HCT116 (cell line): ENCODE measurements at regions not wholly inside any gene's neighbourhood (a gene's known extent, or its start where the extent isn't known, plus 50 kb on each side); places are given as distances from the start of the nearest gene placed in this dataset.

ENCODE experiments used
- ATAC-seq: fragments of 200-7000 bp; cut with Tn5 transposase; 2 replicates; pipeline ENCODE4 v1.9.1; 2020; ENCODE audit warnings: mild to moderate bottlenecking, moderate library complexity
- BruUV-seq: library from RNA; stranded (reverse); fragments of 400-500 nt; replicated peaks from 2 replicates; lab custom pipeline; 2021; lab: Mats Ljungman, UMichigan
- CTCF ChIA-PET: fragments of 300-600 bp; sonication (Branson Sonifier 250); formaldehyde crosslinking; loops from one replicate; lab custom pipeline; 2021; ENCODE audit warnings: antibody characterized with exemption; lab: Charles Lee
- POLR2A ChIA-PET: fragments of 300-600, 350-600 bp; sonication (Branson Sonifier 250); formaldehyde crosslinking; loops from one replicate; lab custom pipeline; 2021; ENCODE audit warnings: antibody characterized with exemption; lab: Charles Lee
- RAD21 ChIA-PET, 2 experiments: fragments of 300-600 bp; sonication (Branson Sonifier 250); formaldehyde crosslinking; loops; one replicate each; lab custom pipeline; 2023; ENCODE audit warnings: low total read pairs in 2 of 2; ENCODE audit not compliant: uncharacterized antibody in 2 of 2, unreplicated experiment in 2 of 2, low non-redundant PET in 1 of 2; lab: Charles Lee
- DNase-seq: peaks from one replicate; pipeline ENCODE4 v3.0.0-alpha.2; 2010; ENCODE audit warnings: low read depth, low spot score
- H2AFZ ChIP-seq: fragments of 200-600 bp; shearing (Covaris generic), sonication (generic); 2 replicates; pipeline ENCODE4 v1.6.1; 2017; ENCODE audit warnings: low read depth, mixed run types, mixed read lengths, antibody characterized with exemption, low read length; ENCODE audit not compliant: poor library complexity, severe bottlenecking
- H3K27ac ChIP-seq: 2 replicates; pipeline ENCODE4 v1.5.1; 2012; ENCODE audit warnings: low read depth, low read length
- H3K27me3 ChIP-seq: fragments of 200-600 bp; sonication (generic); 2 replicates; pipeline ENCODE4 v1.6.1; 2016; ENCODE audit warnings: mixed run types, low read length, mixed read lengths; ENCODE audit not compliant: insufficient read depth
- H3K36me3 ChIP-seq, 2 experiments: fragments of 200-500 bp in 1 of 2; fragments of 200-600 bp in 1 of 2; sonication (Bioruptor generic) in 1 of 2; sonication (generic) in 1 of 2; 2 replicates each; pipeline versions ENCODE4 v1.5.1 to v1.6.1; 2014 to 2016; ENCODE audit warnings: low read length in 2 of 2, inconsistent platforms in 1 of 2, mixed read lengths in 1 of 2, mixed run types in 1 of 2; ENCODE audit not compliant: insufficient read depth in 2 of 2, control insufficient read depth in 1 of 2
- H3K4me1 ChIP-seq, 2 experiments: fragments of 200-600 bp in 1 of 2; sonication (generic) in 1 of 2; 2 replicates each; pipeline versions ENCODE4 v1.5.1 to v1.6.1; 2012 to 2017; ENCODE audit warnings: low read length in 2 of 2, inconsistent platforms in 1 of 2, mild to moderate bottlenecking in 1 of 2, mixed read lengths in 1 of 2, mixed run types in 1 of 2, moderate library complexity in 1 of 2; ENCODE audit not compliant: insufficient read depth in 2 of 2, control insufficient read depth in 1 of 2
- H3K4me2 ChIP-seq: fragments of 200-600 bp; sonication (generic); 2 replicates; pipeline ENCODE4 v1.6.1; 2017; ENCODE audit warnings: mixed run types, low read length, mixed read lengths
- H3K4me3 ChIP-seq, 2 experiments: fragments of 200-600 bp in 1 of 2; sonication (generic) in 1 of 2; replicated peaks in 1 of 2; 2 replicates each; pipeline ENCODE4 v1.5.1; 2011 to 2016; ENCODE audit warnings: low read length in 2 of 2, control low read depth in 1 of 2, low read depth in 1 of 2, mild to moderate bottlenecking in 1 of 2, mixed read lengths in 1 of 2, mixed run types in 1 of 2
- H3K79me2 ChIP-seq: fragments of 200-600 bp; sonication (generic); 2 replicates; pipeline ENCODE4 v1.6.1; 2017; ENCODE audit warnings: mild to moderate bottlenecking, mixed run types, low read length, moderate library complexity, mixed read lengths; ENCODE audit not compliant: insufficient read depth
- H3K9ac ChIP-seq: fragments of 200-600 bp; sonication (generic); 2 replicates; pipeline ENCODE4 v1.6.1; 2016; ENCODE audit warnings: low read length, mixed read lengths
- H3K9me2 ChIP-seq: fragments of 200-600 bp; sonication (generic), shearing (Covaris generic); 2 replicates; pipeline ENCODE4 v1.6.1; 2017; ENCODE audit warnings: mixed run types, mild to moderate bottlenecking, moderate library complexity; ENCODE audit not compliant: insufficient read depth
- H3K9me3 ChIP-seq, 2 experiments: fragments of 200-500 bp in 1 of 2; fragments of 200-600 bp in 1 of 2; sonication (Bioruptor generic) in 1 of 2; sonication (generic) in 1 of 2; 2 replicates each; pipeline ENCODE4 v1.6.1; 2014 to 2017; ENCODE audit warnings: low read length in 2 of 2, mixed read lengths in 2 of 2, inconsistent platforms in 1 of 2, low read depth in 1 of 2, mild to moderate bottlenecking in 1 of 2, mixed run types in 1 of 2, moderate library complexity in 1 of 2; ENCODE audit not compliant: control insufficient read depth in 1 of 2, insufficient read depth in 1 of 2
- H4K20me1 ChIP-seq: fragments of 200-600 bp; sonication (generic), shearing (Covaris generic); 2 replicates; pipeline ENCODE4 v1.6.1; 2017; ENCODE audit warnings: mixed run types, mild to moderate bottlenecking, moderate library complexity; ENCODE audit not compliant: insufficient read depth
- ATF3 ChIP-seq: IDR thresholded peaks from 2 replicates; pipeline ENCODE4 v1.6.1; 2012
- CTCF ChIP-seq, 3 experiments: fragments of 200-600 bp in 1 of 3; sonication (generic) in 1 of 3; IDR thresholded peaks in 2 of 3; conservative IDR thresholded peaks in 1 of 3; 2 replicates each; pipeline ENCODE4 v1.5.1; 2012 to 2017; ENCODE audit warnings: low read depth in 2 of 3, low read length in 2 of 3, antibody characterized with exemption in 1 of 3, borderline replicate concordance in 1 of 3, control low read depth in 1 of 3, mild to moderate bottlenecking in 1 of 3, mixed read lengths in 1 of 3, mixed run types in 1 of 3, moderate library complexity in 1 of 3; ENCODE audit not compliant: insufficient read depth in 1 of 3
- FOSL1 ChIP-seq: IDR thresholded peaks from 2 replicates; pipeline ENCODE4 v1.6.1; 2012; ENCODE audit warnings: low read depth
- MAX ChIP-seq: IDR thresholded peaks from 2 replicates; pipeline ENCODE4 v1.6.1; 2012
- POLR2AphosphoS5 ChIP-seq: IDR thresholded peaks from 2 replicates; pipeline ENCODE4 v1.6.1; 2011; ENCODE audit warnings: mild to moderate bottlenecking, low read depth, low read length, moderate library complexity
- RAD21 ChIP-seq: IDR thresholded peaks from 2 replicates; pipeline ENCODE4 v1.6.1; 2012; ENCODE audit warnings: low read depth, mild to moderate bottlenecking
- REST ChIP-seq: IDR thresholded peaks from 2 replicates; pipeline ENCODE4 v1.6.1; 2012; ENCODE audit warnings: low read depth
- SP1 ChIP-seq: IDR thresholded peaks from 2 replicates; pipeline ENCODE4 v1.6.1; 2012; ENCODE audit warnings: low read depth
- SRF ChIP-seq: IDR thresholded peaks from 2 replicates; pipeline ENCODE4 v1.6.1; 2012; ENCODE audit warnings: low read depth
- ZFX ChIP-seq: fragments of 450-650 bp; IDR thresholded peaks from 2 replicates; pipeline ENCODE4 v1.6.1; 2017
- ZNF274 ChIP-seq: fragments of 200-500 bp; sonication (Bioruptor generic); IDR thresholded peaks from 2 replicates; pipeline ENCODE4 v1.6.1; 2014; ENCODE audit warnings: mild to moderate bottlenecking, low read depth, low read length, inconsistent platforms
- intact Hi-C: fragments of 100-400 bp; cut with micrococcal nuclease; formaldehyde crosslinking; loops from 2 replicates; pipeline ENCODE4 v1.10.0; 2022
- TF ChIP-seq, protein P1 (sequence below): IDR thresholded peaks from 2 replicates; pipeline ENCODE4 v1.6.1; 2011; ENCODE audit warnings: mild to moderate bottlenecking, low read length, moderate library complexity; ENCODE audit not compliant: insufficient replicate concordance; ENCODE audit errors: extremely low read depth

DNA sequence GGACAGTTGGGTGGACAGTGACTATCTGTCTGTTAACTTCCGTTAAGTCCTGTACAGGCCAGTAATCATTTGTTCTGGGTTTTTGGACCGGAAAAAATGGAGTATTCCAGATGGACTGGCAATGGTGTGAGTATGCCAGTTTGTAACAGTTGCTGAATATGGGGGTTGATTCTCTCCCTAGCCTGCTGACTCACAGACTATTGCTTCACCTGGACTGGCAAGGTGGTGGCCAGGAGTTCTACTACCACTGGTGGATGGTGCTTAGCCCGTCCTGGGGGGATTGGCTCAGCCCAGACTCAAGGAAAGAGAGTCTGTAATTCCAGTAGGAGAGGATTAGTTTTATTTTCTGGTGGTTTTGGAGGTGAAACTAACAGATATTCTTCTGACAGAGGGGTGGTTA lies 343.8 kb upstream of the USP9Y start:
- no peak for ATAC-seq
- CTCF ChIA-PET, result no interaction called here
- Histone ChIP-seq H4K20me1 (no peaks in the 10 kb centered on the region), H3K27ac (no peak overlapping the region), H3K36me3 (no peaks in the 10 kb centered on the region), H3K4me2 (no peak overlapping the region), H3K9me3 (no peaks in the 10 kb centered on the region), H3K9ac (no peak overlapping the region), H2AFZ (no peak overlapping the region), H3K4me1 (no peaks in the 10 kb centered on the region), H3K4me3 (no peak overlapping the region), H3K79me2 (no peaks in the 10 kb centered on the region), H3K27me3 (no peaks in the 10 kb centered on the region)
- RAD21 ChIA-PET, result no interaction called here
- intact Hi-C loops, result no loop called here
- no TSS peak for BruUV-seq
- POLR2A ChIA-PET, result no interaction called here
- no peak for TF ChIP-seq FOSL1
- no peak for TF ChIP-seq MAX
- no peak for TF ChIP-seq SRF
- TF ChIP-seq, all 23 proteins: peak for 0
- DNase-seq, result no peak
- H3K9me2 ChIP-seq, result no peaks in the 10 kb centered on the region

GRCh38 chrY:12357655-12358054 lies 343.4 kb upstream of the USP9Y start:
- Histone ChIP-seq H3K36me3 (no peaks in the 10 kb centered on the region), H3K9me3 (no peaks in the 10 kb centered on the region), H3K4me1 (no peaks in the 10 kb centered on the region), H3K4me3 (no peak overlapping the region), H3K9ac (no peak overlapping the region), H2AFZ (no peak overlapping the region), H3K4me2 (no peak overlapping the region), H4K20me1 (no peaks in the 10 kb centered on the region), H3K9me2 (no peaks in the 10 kb centered on the region), H3K27me3 (no peaks in the 10 kb centered on the region), H3K79me2 (no peaks in the 10 kb centered on the region), H3K27ac (no peak overlapping the region)
- no peak for DNase-seq
- no peak for ATAC-seq
- POLR2A ChIA-PET, result no interaction called here
- RAD21 ChIA-PET, result no interaction called here
- BruUV-seq, result no TSS peak
- CTCF ChIA-PET, result no interaction called here
- intact Hi-C loops, result no loop called here
- TF ChIP-seq ATF3 (no peak), POLR2AphosphoS5 (no peak), ZNF274 (no peak), MAX (no peak), ZFX (no peak), REST (no peak), RAD21 (no peak), CTCF (IDR thresholded peaks at IDR 0.05 in 2 of 3, conservative IDR thresholded peaks at IDR 0.05 in 1 of 3; ENCODE audit: borderline replicate concordance in 1 of 3, insufficient read depth in 1 of 3, low read depth in 2 of 3, low read length in 2 of 3) (no peak), SP1 (no peak)
- TF ChIP-seq, protein P1, sequence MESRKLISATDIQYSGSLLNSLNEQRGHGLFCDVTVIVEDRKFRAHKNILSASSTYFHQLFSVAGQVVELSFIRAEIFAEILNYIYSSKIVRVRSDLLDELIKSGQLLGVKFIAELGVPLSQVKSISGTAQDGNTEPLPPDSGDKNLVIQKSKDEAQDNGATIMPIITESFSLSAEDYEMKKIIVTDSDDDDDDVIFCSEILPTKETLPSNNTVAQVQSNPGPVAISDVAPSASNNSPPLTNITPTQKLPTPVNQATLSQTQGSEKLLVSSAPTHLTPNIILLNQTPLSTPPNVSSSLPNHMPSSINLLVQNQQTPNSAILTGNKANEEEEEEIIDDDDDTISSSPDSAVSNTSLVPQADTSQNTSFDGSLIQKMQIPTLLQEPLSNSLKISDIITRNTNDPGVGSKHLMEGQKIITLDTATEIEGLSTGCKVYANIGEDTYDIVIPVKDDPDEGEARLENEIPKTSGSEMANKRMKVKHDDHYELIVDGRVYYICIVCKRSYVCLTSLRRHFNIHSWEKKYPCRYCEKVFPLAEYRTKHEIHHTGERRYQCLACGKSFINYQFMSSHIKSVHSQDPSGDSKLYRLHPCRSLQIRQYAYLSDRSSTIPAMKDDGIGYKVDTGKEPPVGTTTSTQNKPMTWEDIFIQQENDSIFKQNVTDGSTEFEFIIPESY, result no peak
